Stimulated activated effector memory CD8-positive, alpha-beta T cell treated with anti-CD3 and anti-CD28 coated beads, Interleukin-12 subunit alpha, Interleukin-12 subunit beta, amount 100 ng/mL, for 72 hours (primary cell): ENCODE measurements at regions not wholly inside any gene's neighbourhood (a gene's known extent, or its start where the extent isn't known, plus 50 kb on each side); places are given as distances from the start of the nearest gene placed in this dataset.
A peak's percentile ranks its signal among the peaks of the same experiment; 100 is the strongest.
"Not testable (repeated sequence)": the region's sequence is repeated elsewhere in the genome, so short reads cannot be mapped to it uniquely, and the experiment has no call there.

Source experiments
- ATAC-seq: fragments of 150-1000 bp; cut with Tn5 transposase; 2 replicates; pipeline ENCODE4 v1.10.0; 2021
- DNase-seq, 2 donors: peaks; one replicate each; pipeline ENCODE4 v3.0.0; 2021 to 2022; ENCODE audit warnings: low spot score in 2 of 2
- H3K27ac Mint-ChIP-seq: one replicate; pipeline ENCODE4 v1.8.0; 2022; ENCODE audit warnings: mild to moderate bottlenecking, mixed read lengths
- H3K36me3 Mint-ChIP-seq: one replicate; pipeline ENCODE4 v1.8.0; 2022; ENCODE audit warnings: mild to moderate bottlenecking, mixed read lengths
- H3K4me1 Mint-ChIP-seq: one replicate; pipeline ENCODE4 v1.8.0; 2022; ENCODE audit warnings: mixed read lengths
- H3K4me3 Mint-ChIP-seq: one replicate; pipeline ENCODE4 v1.8.0; 2022; ENCODE audit warnings: mild to moderate bottlenecking, mixed read lengths
- H3K9me3 Mint-ChIP-seq: one replicate; pipeline ENCODE4 v1.8.0; 2022; ENCODE audit warnings: mixed read lengths

DNA sequence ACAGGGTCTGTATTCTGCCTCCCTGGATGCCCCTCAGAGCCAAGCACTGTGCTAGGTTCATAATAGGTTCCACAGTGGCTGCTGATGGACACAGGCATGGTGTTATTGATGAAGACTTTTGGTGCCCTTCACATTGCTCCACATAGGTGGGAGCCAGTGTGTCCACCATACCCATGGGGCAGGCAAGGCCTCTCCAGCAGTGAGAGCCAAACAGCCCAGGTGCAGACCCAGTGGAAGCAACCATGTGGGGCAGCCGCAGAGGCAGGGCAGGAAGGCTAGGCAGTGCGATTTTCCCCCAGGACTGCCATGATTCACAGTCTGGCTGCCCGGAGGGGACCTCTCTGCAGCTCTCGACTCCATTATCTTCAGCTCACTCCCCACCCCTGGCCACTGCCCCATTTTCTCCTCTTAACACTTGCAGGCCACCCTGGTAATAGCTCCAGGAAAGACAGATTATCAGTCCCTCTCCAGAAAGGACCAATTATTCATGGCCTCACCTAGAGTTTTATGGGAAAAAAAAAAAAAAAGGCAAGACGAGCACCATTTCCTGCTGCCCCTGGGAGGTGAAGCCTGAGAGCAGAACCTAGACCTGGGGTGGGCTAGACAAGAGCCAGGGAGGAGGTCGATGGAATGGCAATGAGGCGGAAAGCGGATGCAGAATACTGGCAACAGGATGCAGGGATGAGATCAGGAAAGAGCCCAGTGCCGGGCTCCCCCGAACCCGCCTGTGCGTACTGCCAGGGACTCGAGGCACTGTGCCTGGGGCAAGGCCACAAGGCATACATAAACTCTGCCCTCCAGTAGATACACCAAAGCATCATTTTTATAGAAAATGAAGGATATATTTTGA, 343.0 kb upstream of the NCAM1 start:
- peak in 1 of 2 donors; percentile 15 for DNase-seq
- Mint-ChIP-seq H3K4me3 (no peak overlapping the region), H3K4me1 (no peaks in the 10 kb centered on the region), H3K36me3 (no peaks in the 10 kb centered on the region), H3K27ac (no peak overlapping the region), H3K9me3 (no peaks in the 10 kb centered on the region)
- no peak for ATAC-seq

DNA sequence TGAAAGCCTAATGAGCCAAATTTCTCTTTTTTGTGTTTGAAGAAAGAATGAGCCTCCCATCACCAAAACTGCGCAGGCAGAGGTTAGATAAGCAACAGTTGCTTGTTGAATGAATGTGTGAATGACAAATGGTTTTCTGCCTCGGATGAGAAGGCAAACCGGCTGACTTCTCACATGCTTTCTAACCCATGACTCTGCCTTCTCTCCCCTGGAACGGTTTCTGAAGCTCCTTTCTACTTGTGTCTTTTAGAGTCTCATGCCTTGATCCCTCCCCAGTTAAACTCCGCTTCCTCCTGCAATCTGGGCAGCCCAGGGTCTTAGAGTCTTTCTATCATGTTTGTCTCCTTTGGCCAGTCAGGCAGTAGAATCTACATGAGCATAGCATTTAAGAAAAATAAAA, 342.1 kb upstream of the NCAM1 start:
- Mint-ChIP-seq H3K9me3 (no peaks in the 10 kb centered on the region), H3K4me3 (no peak overlapping the region), H3K36me3 (no peaks in the 10 kb centered on the region), H3K4me1 (no peaks in the 10 kb centered on the region), H3K27ac (no peak overlapping the region)
- peak in 1 of 2 donors; percentile 4 for DNase-seq
- no peak for ATAC-seq

DNA sequence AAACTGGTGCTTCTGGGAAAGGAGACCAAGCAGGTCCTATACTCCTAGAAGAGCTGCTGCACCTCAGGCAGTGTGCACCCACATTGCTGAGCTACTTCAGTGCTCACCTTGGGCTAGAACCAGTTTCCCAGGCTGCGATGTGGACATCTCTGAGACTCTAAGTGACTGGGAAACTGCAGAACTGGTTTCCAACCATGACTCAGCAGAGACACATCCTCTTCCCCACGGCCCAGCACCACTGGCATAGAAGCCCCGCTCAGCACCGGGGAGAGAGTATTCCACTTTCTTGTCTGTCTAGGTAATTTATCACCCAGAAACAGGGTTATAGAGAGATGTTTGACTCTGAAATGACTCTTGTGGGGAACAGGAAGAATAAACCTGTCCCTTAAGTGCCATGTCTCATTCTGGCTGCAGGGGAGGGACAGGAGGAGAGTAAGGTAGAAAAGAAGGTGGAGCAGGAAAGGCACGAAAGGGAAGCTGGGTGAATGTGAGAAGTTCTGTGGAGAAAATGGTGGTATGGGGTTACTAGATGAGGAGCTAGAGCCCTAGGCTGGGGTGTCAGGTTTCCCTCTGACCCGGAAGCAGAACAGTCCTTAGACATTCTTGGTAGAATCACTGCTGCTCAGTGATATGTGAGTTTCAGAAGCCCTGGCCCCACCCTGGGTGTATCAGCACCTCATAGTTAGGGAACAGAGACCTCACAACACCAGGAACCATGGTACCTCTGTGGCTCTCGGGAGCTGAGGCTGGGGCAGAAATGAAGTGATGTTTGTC, 340.4 kb upstream of the NCAM1 start:
- H3K27ac Mint-ChIP-seq = no peak overlapping the region
- H3K9me3 Mint-ChIP-seq = no peaks in the 10 kb centered on the region
- DNase-seq = peak in 1 of 2 donors; percentile 22
- no peak overlapping the region for H3K4me3 Mint-ChIP-seq
- no peak for ATAC-seq
- no peaks in the 10 kb centered on the region for H3K36me3 Mint-ChIP-seq
- no peaks in the 10 kb centered on the region for H3K4me1 Mint-ChIP-seq

DNA sequence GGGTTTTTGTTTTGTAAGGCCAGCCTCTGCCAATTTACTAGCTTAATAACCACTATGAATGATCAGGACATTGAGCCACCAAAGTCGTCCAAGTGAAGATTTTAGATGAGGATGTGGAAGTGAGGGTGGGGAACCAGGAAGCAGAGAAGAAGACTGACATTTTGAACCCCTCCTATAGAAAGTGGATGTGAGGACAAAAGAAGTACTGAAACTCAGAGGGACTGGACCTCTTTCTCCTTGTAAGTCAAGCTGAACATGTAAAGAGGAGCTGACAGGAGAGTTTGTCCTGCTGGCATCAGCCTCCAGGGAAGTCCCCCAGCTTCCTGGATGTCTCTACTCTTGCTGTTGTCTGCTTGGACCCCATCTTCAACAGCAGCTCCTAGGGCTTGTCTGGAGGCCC, 338.2 kb upstream of the NCAM1 start:
- H3K4me3 Mint-ChIP-seq = no peak overlapping the region
- no peaks in the 10 kb centered on the region for H3K9me3 Mint-ChIP-seq
- ATAC-seq (no peak), DNase-seq (peak in 1 of 2 donors; percentile 20)
- H3K36me3 Mint-ChIP-seq = no peaks in the 10 kb centered on the region
- no peaks in the 10 kb centered on the region for H3K4me1 Mint-ChIP-seq
- H3K27ac Mint-ChIP-seq = no peak overlapping the region

DNA sequence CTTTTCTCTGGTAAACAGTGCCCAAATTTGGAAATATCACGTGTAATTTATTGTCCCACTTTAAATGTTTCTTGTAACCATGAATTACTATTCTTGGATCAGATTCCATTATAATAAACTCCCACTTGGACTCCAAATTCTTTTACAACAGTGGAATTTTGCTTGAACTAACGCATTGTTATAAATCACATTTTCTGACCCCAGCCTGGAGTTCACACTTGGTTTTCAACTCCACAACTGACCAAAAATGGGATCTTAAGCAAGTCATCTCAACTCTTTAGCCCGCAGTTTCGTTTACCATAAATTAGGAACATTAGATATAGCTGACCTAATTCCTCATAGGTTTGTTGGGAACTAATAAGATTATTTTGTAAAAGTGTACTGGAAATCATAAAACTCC, 336.8 kb upstream of the NCAM1 start:
- H3K4me3 Mint-ChIP-seq = no peak overlapping the region
- no peaks in the 10 kb centered on the region for H3K9me3 Mint-ChIP-seq
- no peaks in the 10 kb centered on the region for H3K36me3 Mint-ChIP-seq
- H3K4me1 Mint-ChIP-seq = no peaks in the 10 kb centered on the region
- no peak for DNase-seq
- H3K27ac Mint-ChIP-seq = no peak overlapping the region
- ATAC-seq = no peak

DNA sequence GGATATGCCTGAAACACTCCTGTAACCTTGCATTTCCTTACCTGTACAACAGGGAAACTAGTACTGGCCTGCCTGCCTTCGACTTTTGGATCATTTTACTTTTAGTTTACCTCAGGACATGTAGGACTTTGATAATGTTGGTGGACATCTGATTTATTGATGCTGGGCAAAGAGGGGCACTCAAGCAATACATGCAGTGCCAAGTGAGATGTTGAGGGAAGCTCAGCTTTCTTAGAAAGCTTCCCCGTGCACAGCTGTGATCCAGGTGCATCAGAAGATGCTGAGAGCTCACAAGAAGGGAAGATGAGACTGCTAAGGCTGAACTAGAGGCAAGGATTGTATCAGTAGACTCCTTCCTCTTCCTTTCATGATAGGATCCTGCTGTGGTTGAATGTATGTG, 336.2 kb upstream of the NCAM1 start:
- not testable (repeated sequence) for H3K4me1 Mint-ChIP-seq, H3K27ac Mint-ChIP-seq, ATAC-seq, H3K4me3 Mint-ChIP-seq, H3K36me3 Mint-ChIP-seq, H3K9me3 Mint-ChIP-seq
- peak in 1 of 2 donors; percentile 7 for DNase-seq

DNA sequence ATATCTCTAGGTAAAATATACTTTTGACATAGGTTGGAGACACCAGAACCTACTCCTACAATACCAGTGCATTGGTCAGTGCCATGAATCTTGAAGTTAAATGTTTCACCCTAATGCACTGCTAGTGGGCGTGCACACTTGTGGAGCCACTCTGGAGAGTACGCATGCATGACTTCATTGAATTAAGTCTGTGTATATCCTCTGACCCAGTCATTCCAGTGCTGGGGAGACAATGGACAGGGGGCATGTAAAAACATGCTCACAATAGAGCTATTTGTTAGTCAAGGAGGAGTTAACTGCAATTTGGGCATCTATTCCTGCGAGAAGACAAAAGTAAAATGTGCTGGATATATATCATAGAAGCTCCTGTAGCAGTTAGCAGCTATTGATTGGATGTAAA, 335.4 kb upstream of the NCAM1 start:
- ATAC-seq (no peak), DNase-seq (peak in 1 of 2 donors; percentile 3)
- H3K36me3 Mint-ChIP-seq = no peaks in the 10 kb centered on the region
- no peak overlapping the region for H3K4me3 Mint-ChIP-seq
- H3K4me1 Mint-ChIP-seq = no peaks in the 10 kb centered on the region
- H3K27ac Mint-ChIP-seq = no peak overlapping the region
- no peaks in the 10 kb centered on the region for H3K9me3 Mint-ChIP-seq

DNA sequence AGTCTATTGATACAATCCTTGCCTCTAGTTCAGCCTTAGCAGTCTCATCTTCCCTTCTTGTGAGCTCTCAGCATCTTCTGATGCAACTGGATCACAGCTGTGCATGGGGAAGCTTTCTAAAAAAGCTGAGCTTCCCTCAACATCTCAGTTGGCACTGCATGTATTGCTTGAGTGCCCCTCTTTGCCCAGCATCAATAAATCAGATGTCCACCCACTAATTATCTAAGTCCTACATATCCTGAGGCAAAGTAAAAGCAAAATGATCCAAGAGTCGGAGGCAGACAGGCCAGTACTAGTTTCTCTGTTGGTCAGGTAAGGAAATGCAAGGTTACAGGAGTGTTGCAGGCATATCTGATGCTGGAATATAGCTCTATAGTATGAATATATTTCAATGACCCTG, 334.5 kb upstream of the NCAM1 start:
- no peaks in the 10 kb centered on the region for H3K4me1 Mint-ChIP-seq
- H3K27ac Mint-ChIP-seq = no peak overlapping the region
- H3K9me3 Mint-ChIP-seq = no peaks in the 10 kb centered on the region
- H3K36me3 Mint-ChIP-seq = no peaks in the 10 kb centered on the region
- peak in 1 of 2 donors; percentile 20 for DNase-seq
- no peak for ATAC-seq
- no peak overlapping the region for H3K4me3 Mint-ChIP-seq

DNA sequence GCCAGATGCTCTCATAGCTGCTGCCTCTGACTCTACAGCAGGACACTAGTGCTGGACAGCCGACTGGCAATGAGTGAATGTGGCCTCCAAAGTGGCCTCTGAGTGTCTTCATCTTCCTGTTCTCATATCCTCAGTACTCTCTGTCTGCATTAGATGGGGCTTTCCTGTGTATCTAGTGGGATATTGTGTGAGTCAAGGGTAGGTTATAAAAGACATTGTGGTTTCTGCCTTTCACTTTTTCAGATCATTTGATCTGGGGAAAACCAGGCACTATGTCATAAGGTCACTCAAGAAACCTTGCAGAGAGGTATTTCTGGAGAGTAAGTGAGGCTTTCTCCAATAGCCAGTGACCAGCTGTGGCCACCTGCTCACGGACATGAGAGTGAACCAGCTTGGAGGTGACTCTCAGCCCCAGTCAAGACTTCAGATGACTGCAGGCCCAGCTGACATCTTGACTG, 333.6 kb upstream of the NCAM1 start:
- ATAC-seq = peak; percentile 49

DNA sequence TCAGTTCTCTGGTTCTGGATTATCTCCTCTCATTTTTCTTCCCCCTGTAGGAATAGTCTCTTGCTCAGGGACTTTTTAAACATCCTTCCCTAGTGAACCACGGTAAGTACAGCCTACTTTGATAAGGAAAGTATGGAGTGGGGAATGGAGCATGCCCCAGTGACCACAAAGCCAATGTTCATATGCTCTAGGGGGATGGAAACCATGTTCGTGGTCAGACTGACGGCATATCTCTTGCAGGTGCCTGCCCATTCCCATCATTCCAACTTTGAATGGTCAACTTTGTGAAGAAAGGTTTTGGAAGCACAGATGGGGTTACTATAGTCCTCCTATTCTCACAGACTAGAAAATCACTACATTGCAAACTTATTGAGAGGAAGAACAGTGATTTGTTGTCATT, 332.5 kb upstream of the NCAM1 start:
- no peaks in the 10 kb centered on the region for H3K4me1 Mint-ChIP-seq
- no peak for ATAC-seq
- H3K4me3 Mint-ChIP-seq = no peak overlapping the region
- H3K36me3 Mint-ChIP-seq = no peaks in the 10 kb centered on the region
- H3K9me3 Mint-ChIP-seq = no peaks in the 10 kb centered on the region
- H3K27ac Mint-ChIP-seq = no peak overlapping the region
- no peak for DNase-seq

More for the DNA sequence above, 333.6 kb upstream of the NCAM1 start:
- no peak overlapping the region for H3K27ac Mint-ChIP-seq
- H3K4me3 Mint-ChIP-seq = no peak overlapping the region
- peak in 1 of 2 donors; percentile 35 for DNase-seq
- no peaks in the 10 kb centered on the region for H3K4me1 Mint-ChIP-seq
- no peaks in the 10 kb centered on the region for H3K9me3 Mint-ChIP-seq
- H3K36me3 Mint-ChIP-seq = no peaks in the 10 kb centered on the region

DNA sequence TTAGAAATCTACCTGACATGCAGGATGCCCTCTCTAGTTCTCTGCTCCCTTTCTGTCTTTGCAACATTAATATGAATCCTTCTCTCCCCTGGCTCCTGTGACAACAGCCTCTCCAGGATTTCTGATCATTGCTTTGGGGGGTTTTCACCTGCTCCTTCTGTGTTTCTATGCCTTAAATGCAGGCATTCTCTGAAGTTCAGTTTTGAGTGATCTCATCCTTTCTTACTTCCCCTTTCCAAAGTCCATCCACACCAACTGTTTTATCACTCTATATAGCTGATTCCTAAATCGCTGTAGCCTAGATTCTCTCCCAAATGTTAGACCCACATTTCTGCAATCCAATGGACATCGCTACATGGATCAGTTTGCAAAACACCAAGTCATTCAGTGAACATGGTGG, 330.7 kb upstream of the NCAM1 start:
- Mint-ChIP-seq H3K9me3 (no peaks in the 10 kb centered on the region), H3K4me1 (no peaks in the 10 kb centered on the region), H3K27ac (no peak overlapping the region), H3K36me3 (no peaks in the 10 kb centered on the region), H3K4me3 (no peak overlapping the region)
- ATAC-seq (no peak), DNase-seq (peak in 1 of 2 donors; percentile 1)

DNA sequence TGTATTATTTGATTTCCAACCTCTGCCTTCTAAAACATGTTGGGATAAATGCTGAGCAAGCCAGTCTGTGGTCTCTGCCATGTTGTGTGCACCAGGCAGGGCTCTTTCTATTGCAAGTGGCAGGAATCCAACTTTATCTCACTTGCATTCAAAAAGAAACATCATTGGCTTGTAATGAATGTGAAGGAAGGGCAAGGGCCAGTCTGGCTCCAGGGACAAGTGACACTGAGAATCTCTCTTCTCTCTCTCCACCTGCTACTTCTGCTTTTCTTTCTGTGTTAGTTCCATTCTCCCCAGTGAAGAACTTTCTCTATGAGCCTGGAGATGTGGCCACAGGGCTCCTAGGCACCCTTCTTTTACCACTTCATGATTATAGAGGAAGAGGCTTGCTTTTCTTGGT, 329.9 kb upstream of the NCAM1 start:
- H3K27ac Mint-ChIP-seq = no peak overlapping the region
- no peaks in the 10 kb centered on the region for H3K9me3 Mint-ChIP-seq
- peak in 1 of 2 donors; percentile 3 for DNase-seq
- H3K36me3 Mint-ChIP-seq = no peaks in the 10 kb centered on the region
- ATAC-seq = no peak
- no peak overlapping the region for H3K4me3 Mint-ChIP-seq
- no peaks in the 10 kb centered on the region for H3K4me1 Mint-ChIP-seq

DNA sequence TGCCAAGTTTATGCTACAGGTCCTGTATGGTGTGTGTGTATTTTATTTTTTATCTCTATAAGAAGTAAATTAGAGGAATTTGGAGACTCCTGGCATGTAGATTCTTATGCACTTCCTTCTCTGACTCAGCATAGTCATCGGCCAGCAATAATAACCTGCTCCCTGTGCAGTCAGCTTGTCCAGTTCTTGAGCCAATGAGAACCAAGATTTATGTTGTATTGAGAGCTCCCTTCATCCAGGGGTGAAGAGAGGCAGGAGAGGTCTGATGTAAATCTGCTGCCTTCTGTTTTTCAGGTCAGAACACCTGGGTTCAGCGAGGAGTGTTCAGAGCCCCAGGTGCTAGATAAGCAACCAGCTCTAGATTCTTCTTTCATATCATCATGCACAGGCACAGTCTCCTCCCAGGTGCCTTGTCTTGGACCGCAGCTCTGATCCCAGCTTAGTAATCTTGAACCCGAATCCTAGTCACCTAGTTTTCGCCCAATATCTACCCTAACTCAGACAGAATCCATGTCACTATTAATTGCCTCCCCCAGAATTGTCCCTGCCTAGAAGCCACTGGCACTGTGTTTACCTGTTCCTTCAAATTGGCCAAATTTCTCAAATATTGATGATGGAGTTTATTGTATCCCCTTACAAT, 328.2 kb upstream of the NCAM1 start:
- H3K9me3 Mint-ChIP-seq = no peaks in the 10 kb centered on the region
- peak in 1 of 2 donors; percentile 25 for DNase-seq
- ATAC-seq = no peak

DNA sequence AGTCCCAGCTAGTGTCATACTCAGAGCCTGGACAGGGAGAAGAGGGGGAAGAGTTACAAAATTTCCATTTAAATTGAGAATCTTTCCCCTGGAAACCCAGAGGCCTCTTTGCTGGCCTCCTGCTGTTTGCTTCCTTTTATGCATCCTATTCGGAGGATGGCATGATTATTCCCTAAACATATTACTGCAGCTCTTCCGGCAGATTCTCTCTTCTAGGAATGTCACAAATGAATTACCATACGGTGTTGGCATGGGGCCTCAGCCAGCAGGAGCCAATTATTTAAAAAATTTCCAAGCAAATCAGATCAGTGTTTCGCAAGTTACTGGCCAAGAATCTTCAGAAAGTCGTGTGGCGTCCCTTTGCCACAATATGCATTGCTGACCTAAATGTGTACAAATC, 326.7 kb upstream of the NCAM1 start:
- peaks cover 6% of the 10 kb centered on the region for H3K9me3 Mint-ChIP-seq
- ATAC-seq (no peak), DNase-seq (peak in 1 of 2 donors; percentile 3)
- no peaks in the 10 kb centered on the region for H3K36me3 Mint-ChIP-seq
- H3K4me3 Mint-ChIP-seq = no peak overlapping the region
- H3K27ac Mint-ChIP-seq = no peak overlapping the region
- H3K4me1 Mint-ChIP-seq = no peaks in the 10 kb centered on the region

More for the DNA sequence above, 328.2 kb upstream of the NCAM1 start:
- H3K4me3 Mint-ChIP-seq = no peak overlapping the region
- H3K36me3 Mint-ChIP-seq = no peaks in the 10 kb centered on the region
- no peak overlapping the region for H3K27ac Mint-ChIP-seq
- no peaks in the 10 kb centered on the region for H3K4me1 Mint-ChIP-seq

DNA sequence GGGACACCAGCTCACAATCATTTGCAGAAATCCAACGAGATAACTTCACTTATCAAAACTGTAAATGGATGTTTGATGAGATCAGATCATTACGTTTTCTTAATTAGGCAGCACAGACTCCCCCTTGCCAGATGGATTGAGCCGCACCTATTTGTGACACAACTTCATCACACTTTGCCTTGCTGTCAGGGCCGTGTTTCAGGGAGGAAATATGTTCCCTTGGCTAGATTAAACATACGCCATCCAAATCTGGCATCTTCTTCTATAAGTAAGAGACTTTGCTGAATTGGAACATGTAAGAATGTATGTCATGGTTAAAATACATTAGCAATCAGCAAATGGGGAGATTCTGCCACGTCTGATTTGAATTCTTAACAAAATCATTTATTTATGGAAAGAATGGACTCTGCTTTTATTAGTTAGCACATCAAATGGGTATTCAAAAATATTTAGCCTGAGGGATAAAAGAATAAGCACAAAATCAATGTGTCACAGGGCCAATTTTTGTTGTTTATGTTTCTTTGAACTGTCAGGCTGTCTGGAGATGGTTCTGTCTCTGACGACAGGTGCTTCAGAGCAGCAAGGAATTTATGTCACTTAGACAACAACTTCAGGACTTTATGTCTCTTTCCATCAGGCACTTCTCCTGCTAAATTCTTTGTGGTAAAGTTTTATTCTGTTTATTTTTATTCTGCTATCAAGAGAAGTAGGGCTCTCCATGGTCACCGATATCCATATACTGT, 326.1 kb upstream of the NCAM1 start:
- Mint-ChIP-seq H3K36me3 (no peaks in the 10 kb centered on the region), H3K9me3 (peaks cover 7% of the 10 kb centered on the region), H3K4me1 (no peaks in the 10 kb centered on the region), H3K4me3 (no peak overlapping the region), H3K27ac (no peak overlapping the region)
- DNase-seq (peak in 1 of 2 donors; percentile 1), ATAC-seq (no peak)
